GM12878 (cell line): ENCODE measurements at regions not wholly inside any gene's neighbourhood (a gene's known extent, or its start where the extent isn't known, plus 50 kb on each side); places are given as distances from the start of the nearest gene placed in this dataset.

ENCODE experiments used
- ATAC-seq: fragments of 200-7000 bp; cut with Tn5 transposase; 3 replicates; pipeline ENCODE4 v1.9.1; 2020; ENCODE audit warnings: mild to moderate bottlenecking, moderate library complexity
- BruUV-seq: library from RNA; stranded (reverse); fragments of 400-500 nt; replicated peaks from 2 replicates; lab custom pipeline; 2021; lab: Mats Ljungman, UMichigan
- CTCF ChIA-PET: fragments of 300-600 bp; sonication (Branson Sonifier 250); formaldehyde crosslinking; extraction: SDS; loops from one replicate; lab custom pipeline; 2021; ENCODE audit warnings: inconsistent platforms; lab: Yijun Ruan, JAX
- POLR2A ChIA-PET: fragments of 350-600 bp; formaldehyde crosslinking; extraction: SDS; loops from one replicate; lab custom pipeline; 2021; ENCODE audit warnings: inconsistent platforms; lab: Charles Lee
- RAD21 ChIA-PET: fragments of 300-600 bp; sonication (Branson Sonifier 250); formaldehyde crosslinking; loops from one replicate; lab custom pipeline; 2023; ENCODE audit warnings: antibody characterized with exemption; ENCODE audit not compliant: unreplicated experiment; lab: Charles Lee
- SMC1A ChIA-PET: fragments of 300-600 bp; sonication (Branson Sonifier 250); formaldehyde crosslinking; loops from one replicate; lab custom pipeline; 2023; ENCODE audit not compliant: unreplicated experiment, uncharacterized antibody; lab: Charles Lee
- DNase-seq: peaks from one replicate; pipeline ENCODE4 v3.0.0-alpha.2; 2011; ENCODE audit warnings: low read depth, low spot score
- FAIRE-seq: peaks from 3 replicates; lab custom pipeline; 2011; peaks lifted over from hg19 to GRCh38; lab: Jason Lieb, UNC
- H2AFZ ChIP-seq: 2 replicates; pipeline ENCODE4 v1.6.0; 2011; ENCODE audit warnings: low read depth, low read length, control low read depth; ENCODE audit not compliant: control insufficient read depth
- H3K27ac ChIP-seq: 2 replicates; pipeline ENCODE4 v1.5.1; 2011; ENCODE audit warnings: control low read depth; ENCODE audit not compliant: control insufficient read depth, insufficient read depth
- H3K27me3 ChIP-seq, 2 experiments: replicated peaks in 1 of 2; 2 replicates each; pipeline versions ENCODE4 v1.6.0 to v1.6.1; 2011; ENCODE audit warnings: low read length in 1 of 2; ENCODE audit not compliant: control insufficient read depth in 2 of 2, insufficient read depth in 2 of 2
- H3K36me3 ChIP-seq, 2 experiments: 2 replicates each; pipeline ENCODE4 v1.5.1; 2011; ENCODE audit warnings: low read length in 1 of 2; ENCODE audit not compliant: control insufficient read depth in 2 of 2, insufficient read depth in 2 of 2
- H3K4me1 ChIP-seq: 2 replicates; pipeline ENCODE4 v1.6.1; 2011; ENCODE audit warnings: mild to moderate bottlenecking, low read length, moderate library complexity, mixed read lengths; ENCODE audit not compliant: control insufficient read depth, insufficient read depth
- H3K4me2 ChIP-seq: 2 replicates; pipeline ENCODE4 v1.6.0; 2011; ENCODE audit warnings: control low read depth; ENCODE audit not compliant: control insufficient read depth, insufficient read depth
- H3K4me3 ChIP-seq: fragments of 200-600 bp; sonication (generic); 2 replicates; pipeline ENCODE4 v1.5.1; 2016
- H3K79me2 ChIP-seq: 2 replicates; pipeline ENCODE4 v1.6.0; 2011; ENCODE audit warnings: low read length; ENCODE audit not compliant: control insufficient read depth, insufficient read depth
- H3K9ac ChIP-seq: 2 replicates; pipeline ENCODE4 v1.8.0; 2011; ENCODE audit warnings: low read length, control low read depth, mixed read lengths; ENCODE audit not compliant: control insufficient read depth, insufficient read depth
- H3K9me3 ChIP-seq: replicated peaks from 3 replicates; pipeline ENCODE4 v1.5.1; 2011; ENCODE audit warnings: mild to moderate bottlenecking, low read length; ENCODE audit not compliant: control insufficient read depth, insufficient read depth
- H4K20me1 ChIP-seq: 2 replicates; pipeline ENCODE4 v1.6.0; 2011; ENCODE audit not compliant: control insufficient read depth, insufficient read depth
- BACH1 ChIP-seq: fragments of 450-650 bp; IDR thresholded peaks from 2 replicates; pipeline ENCODE4 v1.6.1; 2017; ENCODE audit warnings: mild to moderate bottlenecking, borderline replicate concordance
- BCL11A ChIP-seq: IDR thresholded peaks from 2 replicates; pipeline ENCODE4 v1.6.1; 2011; ENCODE audit warnings: low read depth, low read length
- CHD4 ChIP-seq: fragments of 200-600 bp; sonication (generic); IDR thresholded peaks from 2 replicates; pipeline ENCODE4 v1.6.1; 2016; ENCODE audit warnings: mild to moderate bottlenecking
- FOS ChIP-seq: IDR thresholded peaks from 3 replicates; pipeline ENCODE4 v1.6.1; 2011; ENCODE audit warnings: borderline replicate concordance; ENCODE audit not compliant: insufficient read length; ENCODE audit errors: extremely low read depth
- MEF2B ChIP-seq: fragments of 450-650 bp; IDR thresholded peaks from 2 replicates; pipeline ENCODE4 v1.6.1; 2018; ENCODE audit warnings: mild to moderate bottlenecking, moderate library complexity; ENCODE audit not compliant: partially characterized antibody, poor library complexity, severe bottlenecking
- MXI1 ChIP-seq: fragments of 150-350 bp; IDR thresholded peaks from 2 replicates; pipeline ENCODE4 v1.6.1; 2011; ENCODE audit warnings: low read depth, mild to moderate bottlenecking, inconsistent platforms, low read length, improper control_type of control experiment
- PAX5 ChIP-seq: IDR thresholded peaks from 2 replicates; pipeline ENCODE4 v1.6.1; 2011; ENCODE audit warnings: low read depth, low read length, borderline replicate concordance
- PBX3 ChIP-seq: IDR thresholded peaks from 2 replicates; pipeline ENCODE4 v1.6.1; 2011; ENCODE audit warnings: mild to moderate bottlenecking, low read depth, low read length, moderate library complexity; ENCODE audit not compliant: insufficient replicate concordance
- PRDM15 ChIP-seq: fragments of 450-650 bp; formaldehyde crosslinking; IDR thresholded peaks from 2 replicates; pipeline ENCODE4 v1.4.0; 2020; ENCODE audit warnings: mild to moderate bottlenecking, moderate library complexity
- SMC3 ChIP-seq: IDR thresholded peaks from 2 replicates; pipeline ENCODE4 v1.6.1; 2011; ENCODE audit warnings: low read length, improper control_type of control experiment, borderline replicate concordance
- TARDBP ChIP-seq: IDR thresholded peaks from 2 replicates; pipeline ENCODE4 v1.6.1; 2016; ENCODE audit warnings: borderline replicate concordance
- TCF3 ChIP-seq: IDR thresholded peaks from 2 replicates; pipeline ENCODE4 v1.6.1; 2012; ENCODE audit warnings: low read depth, mild to moderate bottlenecking, low read length, borderline replicate concordance; ENCODE audit not compliant: insufficient read depth
- TCF7 ChIP-seq: IDR thresholded peaks from 2 replicates; pipeline ENCODE4 v1.6.1; 2014; ENCODE audit warnings: antibody characterized with exemption, borderline replicate concordance
- ZBTB4 ChIP-seq: fragments of 450-650 bp; formaldehyde crosslinking; IDR thresholded peaks from 2 replicates; pipeline ENCODE4 v1.4.0; 2022; ENCODE audit warnings: mild to moderate bottlenecking, moderate library complexity
- ZNF207 ChIP-seq: fragments of 450-650 bp; IDR thresholded peaks from 2 replicates; pipeline ENCODE4 v1.6.1; 2014; ENCODE audit warnings: antibody characterized with exemption, mild to moderate bottlenecking, borderline replicate concordance
- ZNF274 ChIP-seq: IDR thresholded peaks from one replicate; pipeline ENCODE4 v1.8.0; 2011; ENCODE audit not compliant: insufficient read length, insufficient read depth
- ZSCAN29 ChIP-seq: fragments of 450-650 bp; IDR thresholded peaks from 2 replicates; pipeline ENCODE4 v1.6.1; 2017; ENCODE audit warnings: mild to moderate bottlenecking, moderate library complexity
- WGBS: methylation state at CpG from one replicate; pipeline ENCODE4 v1.1.6; 2016; ENCODE audit warnings: low lambda C conversion rate; ENCODE audit not compliant: insufficient replicate concordance, insufficient coverage; ENCODE audit errors: missing lambda C conversion rate; 5-methylcytosine and 5-hydroxymethylcytosine counted together
- in situ Hi-C: fragments of 300-500 bp; cut with MboI; formaldehyde crosslinking; loops from 9 replicates; pipeline ENCODE4 v1.14.3; 2018; ENCODE audit warnings: mixed read lengths
- intact Hi-C: fragments of 100-400 bp; cut with micrococcal nuclease; formaldehyde crosslinking; loops from one replicate; pipeline ENCODE4 v1.14.2; 2022; ENCODE audit not compliant: unreplicated experiment

GRCh38 chr2:7127156-7127555, 209.9 kb downstream of the RNF144A start:
- 50% methylated on average over 2 of the region's 2 CpGs for WGBS
- Histone ChIP-seq H2AFZ (no peak overlapping the region), H3K4me1 (no peaks in the 10 kb centered on the region), H3K4me2 (no peak overlapping the region), H4K20me1 (no peaks in the 10 kb centered on the region), H3K79me2 (no peaks in the 10 kb centered on the region), H3K4me3 (no peak overlapping the region), H3K27me3 (no peaks in the 10 kb centered on the region), H3K27ac (no peak overlapping the region), H3K9ac (no peak overlapping the region), H3K36me3 (no peaks in the 10 kb centered on the region), H3K9me3 (no peaks in the 10 kb centered on the region)
- no peak for FAIRE-seq
- SMC1A ChIA-PET = interaction anchor here (0.9 kb wide), 1 partner anchor 299 kb away, joined by 4 read pairs; no protein-coding TSS in a partner anchor
- RAD21 ChIA-PET = interaction anchor here (1.2 kb wide), 1 partner anchor 9 kb away, joined by 3 read pairs; no protein-coding TSS in a partner anchor
- in situ Hi-C loops = no loop called here
- CTCF ChIA-PET = interaction anchor here (1.0 kb wide), 1 partner anchor 30 kb away, joined by 3 read pairs; no protein-coding TSS in a partner anchor
- no peak for DNase-seq
- intact Hi-C loops = no loop called here
- POLR2A ChIA-PET = no interaction called here
- no TSS peak for BruUV-seq
- no peak for ATAC-seq
- TF ChIP-seq PRDM15 (no peak), ZSCAN29 (no peak), ZNF274 (no peak), ZNF207 (no peak), MEF2B (no peak), PBX3 (no peak), TCF3 (no peak), BACH1 (no peak), BCL11A (no peak), FOS (no peak), TCF7 (no peak), CHD4 (no peak), TARDBP (no peak), PAX5 (no peak), SMC3 (no peak), ZBTB4 (CRISPR knock-in tag) (no peak), MXI1 (no peak)
- TF ChIP-seq, all 136 proteins: peak for 0
